Brain microvascular endothelial cell (primary cell): ENCODE measurements at regions not wholly inside any gene's neighbourhood (a gene's known extent, or its start where the extent isn't known, plus 50 kb on each side); places are given as distances from the start of the nearest gene placed in this dataset.
"Not testable (repeated sequence)": the region's sequence is repeated elsewhere in the genome, so short reads cannot be mapped to it uniquely, and the experiment has no call there.

Experiments
- DNase-seq: peaks from one replicate; pipeline ENCODE4 v3.0.0-alpha.2; 2020
- H3K27ac ChIP-seq: fragments of 250-450 bp; sonication (Bioruptor Pico); 2 replicates; pipeline ENCODE4 v1.5.1; 2020; ENCODE audit warnings: mild to moderate bottlenecking, moderate library complexity
- H3K27me3 ChIP-seq: fragments of 250-450 bp; sonication (Bioruptor Pico); replicated peaks from 2 replicates; pipeline ENCODE4 v1.5.1; 2020; ENCODE audit warnings: mild to moderate bottlenecking
- H3K36me3 ChIP-seq: fragments of 250-450 bp; sonication (Bioruptor Pico); replicated peaks from 2 replicates; pipeline ENCODE4 v1.5.1; 2020; ENCODE audit warnings: mild to moderate bottlenecking
- H3K4me3 ChIP-seq: 2 replicates; pipeline ENCODE4 v1.5.1; 2011; ENCODE audit warnings: low read depth, mild to moderate bottlenecking, control low read depth, low read length, moderate library complexity
- CTCF ChIP-seq: IDR thresholded peaks from 2 replicates; pipeline ENCODE4 v1.5.1; 2011; ENCODE audit warnings: low read depth, mild to moderate bottlenecking, moderate library complexity, low read length, control low read depth, inconsistent platforms; ENCODE audit errors: missing control alignments
- in situ Hi-C: cut with HindIII; loops from 2 replicates; pipeline ENCODE4 v1.10.0; 2017; ENCODE audit warnings: low sequenced_read_pairs, low pct_ligation_motif_present

- in situ Hi-C loops: no loop called here
- no peak for DNase-seq
- no peak overlapping the region for H3K27ac ChIP-seq
- H3K4me3 ChIP-seq: no peak overlapping the region
- H3K27me3 ChIP-seq: no peaks in the 10 kb centered on the region
- no peak for TF ChIP-seq CTCF
- H3K36me3 ChIP-seq: no peaks in the 10 kb centered on the region
These were observed 88.9 kb upstream of the RANBP3L start for GRCh38 chr5:36390640-36391039.

DNA sequence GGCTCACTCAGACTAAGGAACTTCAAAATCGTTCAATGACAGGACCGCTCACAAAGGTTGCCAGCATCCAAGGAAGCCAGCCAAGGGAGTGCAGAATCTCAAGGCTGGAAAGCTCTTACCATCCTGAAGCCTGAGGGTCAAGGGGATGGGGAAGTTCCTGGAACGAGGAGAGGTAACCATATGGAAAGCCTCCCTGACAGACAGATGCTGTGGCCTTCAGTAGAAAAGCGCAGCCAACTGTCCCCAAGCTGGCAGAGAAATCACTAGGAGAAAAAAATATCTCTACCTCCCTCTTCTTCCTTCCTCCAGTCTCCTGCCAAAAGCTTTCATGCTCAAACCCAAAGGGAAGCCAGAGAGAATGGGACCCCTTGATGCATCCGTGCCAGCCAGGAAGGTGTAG lies 90.5 kb upstream of the RANBP3L start:
- Histone ChIP-seq H3K36me3 (no peaks in the 10 kb centered on the region), H3K27me3 (no peaks in the 10 kb centered on the region), H3K4me3 (no peak overlapping the region), H3K27ac (no peak overlapping the region)
- in situ Hi-C loops: no loop called here
- DNase-seq: no peak
- no peak for TF ChIP-seq CTCF

- no peak for DNase-seq
- TF ChIP-seq CTCF: no peak
- Histone ChIP-seq H3K4me3 (no peak overlapping the region), H3K27me3 (no peaks in the 10 kb centered on the region), H3K36me3 (no peaks in the 10 kb centered on the region), H3K27ac (no peak overlapping the region)
- in situ Hi-C loops: no loop called here
These were observed 91.1 kb upstream of the RANBP3L start for GRCh38 chr5:36392818-36393217.

DNA sequence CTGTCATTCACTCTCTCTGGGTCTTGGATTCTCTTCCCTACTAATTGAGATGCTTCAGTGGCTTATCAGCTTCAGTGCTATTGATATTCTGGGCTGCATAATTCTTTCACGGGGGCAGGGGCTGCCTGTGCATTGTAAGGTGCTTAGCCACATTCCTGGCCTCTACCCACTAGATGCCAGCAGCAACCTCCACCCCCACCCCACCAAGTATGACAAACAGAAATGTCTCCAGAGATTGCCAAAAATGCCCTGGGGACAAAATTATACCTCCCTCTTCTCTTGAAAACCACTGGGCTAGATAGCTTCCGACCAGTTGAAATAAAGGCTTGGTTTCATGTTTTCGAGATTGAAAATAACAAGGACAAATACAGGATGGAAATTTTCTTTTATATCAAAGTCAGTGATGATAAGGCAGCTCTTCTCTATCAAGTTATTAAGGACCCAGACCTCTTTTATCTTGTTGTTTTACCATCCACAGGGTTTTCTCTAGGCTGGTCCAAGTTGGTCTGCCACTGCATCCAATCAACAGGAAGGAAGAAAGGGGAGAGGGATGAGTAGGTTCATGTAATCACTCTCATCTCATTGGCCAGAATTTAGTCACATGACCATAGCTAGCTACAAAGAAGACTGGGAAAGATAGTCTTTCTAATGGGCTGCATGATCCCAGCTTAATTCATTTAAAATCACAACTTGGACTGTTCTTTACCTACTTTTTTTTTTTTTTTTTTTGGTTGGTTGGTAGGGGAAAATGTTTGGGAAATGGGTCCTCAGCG lies 92.1 kb upstream of the RANBP3L start:
- no peak overlapping the region for H3K4me3 ChIP-seq
- DNase-seq: no peak
- in situ Hi-C loops: no loop called here

GRCh38 chr5:36395260-36395659 lies 93.6 kb upstream of the RANBP3L start:
- in situ Hi-C loops: no loop called here
- no peak for TF ChIP-seq CTCF
- no peak for DNase-seq
- Histone ChIP-seq H3K36me3 (no peaks in the 10 kb centered on the region), H3K27me3 (no peaks in the 10 kb centered on the region), H3K27ac (no peak overlapping the region), H3K4me3 (no peak overlapping the region)

More for the DNA sequence above, 92.1 kb upstream of the RANBP3L start:
- Histone ChIP-seq H3K36me3 (no peaks in the 10 kb centered on the region), H3K27me3 (no peaks in the 10 kb centered on the region), H3K27ac (no peak overlapping the region)
- no peak for TF ChIP-seq CTCF

DNA sequence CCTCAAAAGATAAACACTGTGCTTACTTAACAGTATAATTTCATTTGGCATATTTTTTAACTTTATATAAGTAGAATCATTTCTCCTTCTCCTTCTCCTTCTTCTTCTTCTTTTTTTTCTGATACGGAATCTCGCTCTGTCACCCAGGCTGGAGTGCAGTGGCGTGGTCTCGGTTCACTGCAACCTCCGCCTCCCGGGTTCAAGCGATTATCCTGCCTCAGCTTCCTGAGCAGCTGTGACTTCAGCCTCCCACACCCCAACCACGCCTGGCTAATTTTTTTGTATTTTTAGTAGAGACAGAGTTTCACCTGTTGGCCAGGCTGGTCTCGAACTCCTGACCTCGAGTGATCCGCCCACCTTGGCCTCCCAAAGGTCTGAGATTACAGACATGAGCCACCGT lies 94.2 kb upstream of the RANBP3L start:
- H3K4me3 ChIP-seq, DNase-seq, H3K27ac ChIP-seq, in situ Hi-C loops, H3K27me3 ChIP-seq, H3K36me3 ChIP-seq: not testable (repeated sequence)
